OCI-LY7 (cell line): ENCODE measurements at regions not wholly inside any gene's neighbourhood (a gene's known extent, or its start where the extent isn't known, plus 50 kb on each side); places are given as distances from the start of the nearest gene placed in this dataset.
A peak's percentile ranks its signal among the peaks of the same experiment; 100 is the strongest.

Experiments
- BruUV-seq: library from RNA; stranded (reverse); fragments of 400-500 nt; replicated peaks from 2 replicates; lab custom pipeline; 2021; lab: Mats Ljungman, UMichigan
- CTCF ChIA-PET: fragments of 300-600 bp; sonication (Branson Sonifier 250); formaldehyde crosslinking; loops from one replicate; lab custom pipeline; 2022; ENCODE audit warnings: antibody characterized with exemption; ENCODE audit not compliant: unreplicated experiment; lab: Charles Lee
- POLR2A ChIA-PET: fragments of 300-600 bp; sonication (Branson Sonifier 250); formaldehyde crosslinking; loops from one replicate; lab custom pipeline; 2022; ENCODE audit warnings: antibody characterized with exemption; lab: Charles Lee
- DNase-seq: peaks from one replicate; pipeline ENCODE4 v3.0.0-alpha.2; 2015; ENCODE audit warnings: low spot score
- H2AFZ ChIP-seq: fragments of 200-600 bp; sonication (generic), shearing (Covaris generic); 2 replicates; pipeline ENCODE4 v1.6.1; 2014; ENCODE audit warnings: mild to moderate bottlenecking, antibody characterized with exemption, low read length, moderate library complexity
- H3K27ac ChIP-seq: fragments of 200-600 bp; sonication (generic); 2 replicates; pipeline ENCODE4 v1.5.1; 2014; ENCODE audit warnings: mixed run types, low read depth, mild to moderate bottlenecking, moderate library complexity, low read length, inconsistent platforms; ENCODE audit not compliant: poor library complexity, severe bottlenecking
- H3K36me3 ChIP-seq: fragments of 200-600 bp; sonication (generic); 2 replicates; pipeline ENCODE4 v1.6.1; 2014; ENCODE audit warnings: mild to moderate bottlenecking, antibody characterized with exemption, low read length, moderate library complexity, mixed read lengths; ENCODE audit not compliant: insufficient read depth
- H3K4me1 ChIP-seq: fragments of 200-600 bp; sonication (generic); 2 replicates; pipeline ENCODE4 v1.5.1; 2014; ENCODE audit warnings: mild to moderate bottlenecking, low read length; ENCODE audit not compliant: insufficient read depth, poor library complexity, severe bottlenecking
- H3K4me2 ChIP-seq: fragments of 200-600 bp; sonication (generic); 2 replicates; pipeline ENCODE4 v1.6.1; 2014; ENCODE audit warnings: mild to moderate bottlenecking, low read length
- H3K4me3 ChIP-seq: fragments of 200-600 bp; sonication (generic); 2 replicates; pipeline ENCODE4 v1.5.1; 2014; ENCODE audit warnings: mild to moderate bottlenecking, low read depth, low read length; ENCODE audit not compliant: poor library complexity, severe bottlenecking
- H3K79me2 ChIP-seq: fragments of 200-600 bp; sonication (generic); 2 replicates; pipeline ENCODE4 v1.6.1; 2016; ENCODE audit warnings: low read depth, mild to moderate bottlenecking, low read length, moderate library complexity, mixed read lengths; ENCODE audit not compliant: insufficient read depth
- H3K9me2 ChIP-seq: fragments of 200-600 bp; sonication (generic); 2 replicates; pipeline ENCODE4 v1.6.1; 2016; ENCODE audit warnings: mild to moderate bottlenecking, low read length, mixed read lengths; ENCODE audit not compliant: insufficient read depth
- H3K9me3 ChIP-seq: fragments of 200-600 bp; sonication (generic); 2 replicates; pipeline ENCODE4 v1.6.1; 2014; ENCODE audit warnings: mild to moderate bottlenecking, mixed run types, low read length, mixed read lengths
- H4K20me1 ChIP-seq: fragments of 200-600 bp; sonication (generic); 2 replicates; pipeline ENCODE4 v1.6.1; 2014; ENCODE audit warnings: mild to moderate bottlenecking, antibody characterized with exemption, low read length, moderate library complexity, mixed read lengths; ENCODE audit not compliant: insufficient read depth
- CTCF ChIP-seq: fragments of 200-600 bp; sonication (generic); conservative IDR thresholded peaks from 2 replicates; pipeline ENCODE4 v1.5.1; 2014; ENCODE audit warnings: mild to moderate bottlenecking, antibody characterized with exemption, low read length, moderate library complexity, mixed read lengths
- EZH2phosphoT487 ChIP-seq: fragments of 200-600 bp; sonication (generic); IDR thresholded peaks from 2 replicates; pipeline ENCODE4 v1.6.1; 2018; ENCODE audit warnings: low read depth, borderline replicate concordance, mild to moderate bottlenecking, mixed run types, antibody characterized with exemption, low read length, moderate library complexity, mixed read lengths
- intact Hi-C: fragments of 100-400 bp; cut with micrococcal nuclease; formaldehyde crosslinking; loops from one replicate; pipeline ENCODE4 v1.10.0; 2022; ENCODE audit not compliant: unreplicated experiment

GRCh38 chr10:3838460-3839437 is 53.7 kb upstream of the KLF6 start:
- BruUV-seq: no TSS peak
- TF ChIP-seq EZH2phosphoT487 (no peak), CTCF (peak; percentile 47; the same call in 1 of the 2 replicates)
- Histone ChIP-seq H3K4me3 (no peak overlapping the region), H3K4me2 (no peak overlapping the region), H3K36me3 (no peaks in the 10 kb centered on the region), H3K4me1 (no peaks in the 10 kb centered on the region), H3K79me2 (no peaks in the 10 kb centered on the region), H4K20me1 (no peaks in the 10 kb centered on the region), H3K27ac (no peak overlapping the region), H2AFZ (no peak overlapping the region), H3K9me3 (no peaks in the 10 kb centered on the region), H3K9me2 (no peaks in the 10 kb centered on the region)
- CTCF ChIA-PET: no interaction called here
- intact Hi-C loops: no loop called here
- POLR2A ChIA-PET: no interaction called here
- DNase-seq: peak; percentile 9

GRCh38 chr10:3837647-3838459 is 52.8 kb upstream of the KLF6 start:
- Histone ChIP-seq H3K4me2 (no peak overlapping the region), H3K79me2 (no peaks in the 10 kb centered on the region), H2AFZ (no peak overlapping the region), H3K9me2 (no peaks in the 10 kb centered on the region), H3K36me3 (no peaks in the 10 kb centered on the region), H4K20me1 (no peaks in the 10 kb centered on the region), H3K9me3 (no peaks in the 10 kb centered on the region), H3K4me3 (no peak overlapping the region), H3K27ac (no peak overlapping the region), H3K4me1 (no peaks in the 10 kb centered on the region)
- no TSS peak for BruUV-seq
- TF ChIP-seq CTCF: no peak
- no peak for TF ChIP-seq EZH2phosphoT487
- CTCF ChIA-PET: no interaction called here
- intact Hi-C loops: no loop called here
- DNase-seq: no peak
- POLR2A ChIA-PET: interaction anchor here (0.6 kb wide), 1 partner anchor 71 kb away, joined by 3 read pairs; no protein-coding TSS in a partner anchor
